ENCODE measurements at regions not wholly inside any gene's neighbourhood (a gene's known extent, or its start where the extent isn't known, plus 50 kb on each side); places are given as distances from the start of the nearest gene placed in this dataset.
"Not testable (repeated sequence)": the region's sequence is repeated elsewhere in the genome, so short reads cannot be mapped to it uniquely, and the experiment has no call there.

GRCh38 chr2:163913532-163913944 lies 177.7 kb upstream of the FIGN start:
- H3K9ac ChIP-seq (replicated peaks in 1 of 4; ENCODE audit: extremely low read depth in 1 of 4, low read depth in 3 of 4, low read length in 3 of 4); H3K4me2 ChIP-seq (ENCODE audit: insufficient read depth in 1 of 2, low read depth in 2 of 2, low read length in 2 of 2); H3K36me3 ChIP-seq (ENCODE audit: control insufficient read depth in 2 of 4, insufficient read depth in 4 of 4, low read length in 3 of 4); H3K23me2 ChIP-seq (ENCODE audit: low read depth, low read length); H3K4me1 ChIP-seq (replicated peaks in 1 of 4; ENCODE audit: control insufficient read depth in 3 of 4, insufficient read depth in 4 of 4, low read length in 3 of 4); H3K79me1 ChIP-seq (ENCODE audit: low read depth, low read length); H2BK5ac ChIP-seq (ENCODE audit: low read depth, low read length); H3K14ac ChIP-seq (ENCODE audit: insufficient read length); H3K9me3 ChIP-seq (ENCODE audit: insufficient read depth in 2 of 2, low read depth in 1 of 2, low read length in 1 of 2); H3K27me3 ChIP-seq (replicated peaks in 1 of 4; ENCODE audit: control insufficient read depth in 3 of 4, extremely low read depth in 1 of 4, insufficient read depth in 3 of 4, low read length in 3 of 4); FAIRE-seq; H3K4me3 ChIP-seq (ENCODE audit: extremely low read depth in 1 of 4, insufficient read depth in 2 of 4, low read depth in 3 of 4, low read length in 4 of 4); H3K23ac ChIP-seq (ENCODE audit: insufficient read length); H2BK20ac ChIP-seq (ENCODE audit: low read length); H2BK15ac ChIP-seq (ENCODE audit: low read length); POLR2A ChIA-PET (ENCODE audit: partially characterized antibody); H2AK5ac ChIP-seq (ENCODE audit: low read depth, low read length); H2AFZ ChIP-seq (ENCODE audit: low read length); H3K27ac ChIP-seq (ENCODE audit: low read depth, low read length); H4K5ac ChIP-seq (ENCODE audit: insufficient read length, low read depth, low read length); H3K18ac ChIP-seq (ENCODE audit: extremely low read depth, low read length); H4K8ac ChIP-seq (ENCODE audit: extremely low read depth, insufficient read depth, low read length); H3K79me2 ChIP-seq (ENCODE audit: control insufficient read depth in 1 of 2, insufficient read depth in 2 of 2, low read length in 2 of 2); H2BK120ac ChIP-seq (replicated peaks; ENCODE audit: low read depth, low read length); H4K20me1 ChIP-seq (replicated peaks in 1 of 2; ENCODE audit: control insufficient read depth in 1 of 2, insufficient read depth in 2 of 2, low read length in 2 of 2); H2BK12ac ChIP-seq (ENCODE audit: low read depth, low read length); H3K56ac ChIP-seq (replicated peaks; ENCODE audit: insufficient read length, low read depth, low read length); H3K4ac ChIP-seq (replicated peaks; ENCODE audit: insufficient read length, low read depth, low read length); H4K91ac ChIP-seq (replicated peaks; ENCODE audit: insufficient read length, low read length): not testable (repeated sequence)
- WGBS, 2 experiments (ENCODE audit: extremely low coverage in 1 of 2, insufficient coverage in 1 of 2, insufficient read length in 1 of 2, insufficient replicate concordance in 2 of 2, low coverage in 1 of 2, low lambda C conversion rate in 2 of 2, missing lambda C conversion rate in 1 of 2), result 95% methylated on average over 28 of the region's 32 CpGs; no CpG with 5 or more reads in 1 of the 2 experiments
- DNase-seq (ENCODE audit: low read depth in 1 of 2, low spot score in 2 of 2), result peak in 1 of 2 experiments; percentile 46
- CTCF ChIA-PET (ENCODE audit: partially characterized antibody), result interaction anchor here (1.2 to 1.4 kb wide), 2 partner anchors 23 to 35 kb away, joined by 4 read pairs; no protein-coding TSS in a partner anchor

All from H1 (cell line).